ENCODE measurements at regions not wholly inside any gene's neighbourhood (a gene's known extent, or its start where the extent isn't known, plus 50 kb on each side); places are given as distances from the start of the nearest gene placed in this dataset.

- no peak for DNase-seq (ENCODE audit: low spot score)
These were observed 1324.8 kb downstream of the TMEM121 start for GRCh38 chr14:106850913-106851825.

GRCh38 chr14:106872611-106873446 is 1346.4 kb downstream of the TMEM121 start:
- DNase-seq (ENCODE audit: low spot score), result peak; percentile 18

GRCh38 chr14:106874350-106874749 is 1348.0 kb downstream of the TMEM121 start:
- DNase-seq (ENCODE audit: low spot score), result no peak

- DNase-seq (ENCODE audit: low spot score), result no peak
These were observed 1349.1 kb downstream of the TMEM121 start for GRCh38 chr14:106875503-106875902.

GRCh38 chr14:106876711-106877110 is 1350.3 kb downstream of the TMEM121 start:
- DNase-seq (ENCODE audit: low spot score), result no peak

- no peak for DNase-seq (ENCODE audit: low spot score)
These were observed 1351.1 kb downstream of the TMEM121 start for GRCh38 chr14:106877517-106877916.

GRCh38 chr14:106879241-106879640 is 1352.9 kb downstream of the TMEM121 start:
- DNase-seq (ENCODE audit: low spot score), result peak; percentile 11

GRCh38 chr14:106883218-106883692 is 1356.9 kb downstream of the TMEM121 start:
- DNase-seq (ENCODE audit: low spot score), result no peak
